ENCODE measurements at regions not wholly inside any gene's neighbourhood (a gene's known extent, or its start where the extent isn't known, plus 50 kb on each side); places are given as distances from the start of the nearest gene placed in this dataset.
"Not testable (repeated sequence)": the region's sequence is repeated elsewhere in the genome, so short reads cannot be mapped to it uniquely, and the experiment has no call there.

- no peak for DNase-seq (ENCODE audit: low read depth in 2 of 2)
These were observed 237.7 kb upstream of the PRKCQ start for GRCh38 chr10:6817770-6818169.

- DNase-seq (ENCODE audit: low read depth in 2 of 2) = no peak
These were observed 235.3 kb upstream of the PRKCQ start for GRCh38 chr10:6815346-6815745.

- no peak for DNase-seq (ENCODE audit: low read depth in 2 of 2)
These were observed 233.8 kb upstream of the PRKCQ start for GRCh38 chr10:6813856-6814255.

GRCh38 chr10:6813306-6813705 lies 233.2 kb upstream of the PRKCQ start:
- DNase-seq (ENCODE audit: low read depth in 2 of 2) = no peak

GRCh38 chr10:6811153-6811552 lies 231.1 kb upstream of the PRKCQ start:
- no peak for DNase-seq (ENCODE audit: low read depth in 2 of 2)

- no peak for DNase-seq (ENCODE audit: low read depth in 2 of 2)
These were observed 223.3 kb upstream of the PRKCQ start for GRCh38 chr10:6803427-6803783.

- DNase-seq (ENCODE audit: low read depth in 2 of 2) = no peak
These were observed 222.8 kb upstream of the PRKCQ start for GRCh38 chr10:6802759-6803426.

GRCh38 chr10:6796231-6796630 lies 216.2 kb upstream of the PRKCQ start:
- DNase-seq (ENCODE audit: low read depth in 2 of 2) = no peak

- no peak for DNase-seq (ENCODE audit: low read depth in 2 of 2)
These were observed 215.5 kb upstream of the PRKCQ start for GRCh38 chr10:6795541-6795940.

- not testable (repeated sequence) for DNase-seq (ENCODE audit: low read depth in 2 of 2)
These were observed 214.8 kb upstream of the PRKCQ start for GRCh38 chr10:6794841-6795240.

- DNase-seq (ENCODE audit: low read depth in 2 of 2) = no peak
These were observed 214.4 kb upstream of the PRKCQ start for GRCh38 chr10:6794441-6794840.

GRCh38 chr10:6788731-6789130 lies 208.7 kb upstream of the PRKCQ start:
- no peak for DNase-seq (ENCODE audit: low read depth in 2 of 2)

- no peak for DNase-seq (ENCODE audit: low read depth in 2 of 2)
These were observed 208.2 kb upstream of the PRKCQ start for GRCh38 chr10:6788231-6788630.

- no peak for DNase-seq (ENCODE audit: low read depth in 2 of 2)
These were observed 207.6 kb upstream of the PRKCQ start for GRCh38 chr10:6787718-6788117.

- DNase-seq (ENCODE audit: low read depth in 2 of 2) = no peak
These were observed 207.0 kb upstream of the PRKCQ start for GRCh38 chr10:6787091-6787490.

GRCh38 chr10:6786579-6787031 lies 206.5 kb upstream of the PRKCQ start:
- DNase-seq (ENCODE audit: low read depth in 2 of 2) = no peak

- not testable (repeated sequence) for DNase-seq (ENCODE audit: low read depth in 2 of 2)
These were observed 204.4 kb upstream of the PRKCQ start for GRCh38 chr10:6784429-6784828.

GRCh38 chr10:6783471-6783870 lies 203.4 kb upstream of the PRKCQ start:
- DNase-seq (ENCODE audit: low read depth in 2 of 2) = no peak

GRCh38 chr10:6782378-6782777 lies 202.3 kb upstream of the PRKCQ start:
- no peak for DNase-seq (ENCODE audit: low read depth in 2 of 2)

GRCh38 chr10:6781133-6781770 lies 201.2 kb upstream of the PRKCQ start:
- DNase-seq (ENCODE audit: low read depth in 2 of 2) = no peak

- DNase-seq (ENCODE audit: low read depth in 2 of 2) = no peak
These were observed 200.1 kb upstream of the PRKCQ start for GRCh38 chr10:6780008-6780677.

GRCh38 chr10:6778992-6779701 lies 199.1 kb upstream of the PRKCQ start:
- DNase-seq (ENCODE audit: low read depth in 2 of 2) = no peak

GRCh38 chr10:6776170-6776569 lies 196.1 kb upstream of the PRKCQ start:
- DNase-seq (ENCODE audit: low read depth in 2 of 2) = no peak
